ENCODE measurements at regions not wholly inside any gene's neighbourhood (a gene's known extent, or its start where the extent isn't known, plus 50 kb on each side); places are given as distances from the start of the nearest gene placed in this dataset.
"Not testable (repeated sequence)": the region's sequence is repeated elsewhere in the genome, so short reads cannot be mapped to it uniquely, and the experiment has no call there.

- Mint-ChIP-seq H3K36me3 (no peaks in the 10 kb centered on the region), H3K9me3 (no peaks in the 10 kb centered on the region), H3K4me1 (no peaks in the 10 kb centered on the region), H3K27ac (no peak overlapping the region), H3K27me3 (peaks cover 4% of the 10 kb centered on the region), H3K4me3 (no peak overlapping the region)
- DNase-seq (no peak), ATAC-seq (ENCODE audit: low read depth) (no peak)
- POLR2A ChIA-PET = no interaction called here
Measured at GRCh38 chr4:120005527-120005926, 61.1 kb downstream of the MAD2L1 start.

DNA sequence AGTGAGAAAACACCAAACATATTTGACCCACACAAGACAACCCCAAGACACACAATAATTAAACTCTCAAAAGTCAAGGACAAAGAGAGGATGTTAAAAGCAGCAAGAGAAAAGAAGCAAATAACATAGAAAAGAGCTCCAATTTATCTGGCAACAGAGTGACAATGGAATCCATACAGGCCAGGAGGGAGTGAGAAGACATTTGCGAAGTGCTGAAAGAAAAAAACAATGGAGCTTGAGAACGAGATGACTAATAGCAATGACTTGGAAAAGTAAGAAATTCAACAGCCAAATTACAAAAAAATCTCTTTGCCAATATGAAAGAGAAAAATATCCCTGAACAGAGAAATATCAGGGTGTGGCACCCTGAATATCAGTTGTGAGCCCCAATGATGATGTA lies 61.6 kb downstream of the MAD2L1 start:
- ATAC-seq (ENCODE audit: low read depth) = no peak
- Mint-ChIP-seq H3K36me3 (no peaks in the 10 kb centered on the region), H3K4me1 (no peaks in the 10 kb centered on the region), H3K27me3 (peaks cover 4% of the 10 kb centered on the region), H3K4me3 (no peak overlapping the region), H3K9me3 (no peaks in the 10 kb centered on the region), H3K27ac (no peak overlapping the region)
- DNase-seq = no peak
- POLR2A ChIA-PET = no interaction called here

DNA sequence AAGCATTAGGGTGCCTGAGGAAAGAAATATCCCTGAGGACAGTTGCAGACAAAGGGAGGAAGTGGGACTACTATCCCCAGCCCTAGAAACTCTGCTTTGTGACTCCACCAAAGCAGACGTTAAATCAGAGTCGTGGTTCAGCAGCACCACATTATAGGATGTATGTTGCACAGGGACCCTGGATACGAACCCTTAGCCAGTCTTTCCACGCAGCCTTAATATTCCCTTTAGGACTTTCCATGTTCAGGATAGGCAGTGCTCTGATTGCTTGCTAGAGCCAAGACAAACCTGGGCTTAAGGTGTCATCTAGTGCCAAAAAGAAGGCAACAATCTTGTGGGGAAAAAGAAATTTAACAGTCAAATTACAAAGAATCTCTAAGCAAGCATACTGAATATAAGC lies 62.6 kb downstream of the MAD2L1 start:
- Mint-ChIP-seq H3K36me3 (no peaks in the 10 kb centered on the region), H3K4me3 (no peak overlapping the region), H3K4me1 (no peaks in the 10 kb centered on the region), H3K9me3 (no peaks in the 10 kb centered on the region), H3K27me3 (peaks cover 3% of the 10 kb centered on the region), H3K27ac (no peak overlapping the region)
- POLR2A ChIA-PET = no interaction called here
- DNase-seq (no peak), ATAC-seq (ENCODE audit: low read depth) (no peak)

GRCh38 chr4:120003193-120003592 lies 63.5 kb downstream of the MAD2L1 start:
- Mint-ChIP-seq H3K9me3 (no peaks in the 10 kb centered on the region), H3K4me1 (no peaks in the 10 kb centered on the region), H3K27me3 (peaks cover 3% of the 10 kb centered on the region), H3K4me3 (no peak overlapping the region), H3K27ac (no peak overlapping the region), H3K36me3 (no peaks in the 10 kb centered on the region)
- POLR2A ChIA-PET = no interaction called here
- ATAC-seq (ENCODE audit: low read depth) (no peak), DNase-seq (no peak)

DNA sequence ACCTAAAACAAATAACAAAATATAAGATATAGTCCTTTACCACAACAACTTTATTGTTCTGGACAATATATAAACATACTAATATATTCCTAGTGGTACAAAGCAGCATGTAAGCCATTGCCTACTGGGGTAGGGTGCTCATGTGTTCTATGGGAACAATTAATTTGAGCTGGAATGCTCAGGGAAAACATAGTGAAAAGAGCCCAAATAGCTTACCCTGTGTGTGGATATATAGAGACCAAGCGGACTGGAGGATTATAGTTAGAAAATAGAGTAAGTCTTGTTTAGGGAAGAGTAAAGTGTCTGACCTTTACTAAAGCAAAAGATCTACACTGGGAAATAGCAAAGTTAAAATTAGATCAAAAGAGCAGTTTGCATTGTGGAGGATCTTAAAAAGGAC lies 64.8 kb downstream of the MAD2L1 start:
- H3K27me3 Mint-ChIP-seq = peaks cover 3% of the 10 kb centered on the region
- no peak overlapping the region for H3K4me3 Mint-ChIP-seq
- no peaks in the 10 kb centered on the region for H3K4me1 Mint-ChIP-seq
- H3K9me3 Mint-ChIP-seq = no peaks in the 10 kb centered on the region
- POLR2A ChIA-PET = no interaction called here
- H3K36me3 Mint-ChIP-seq = no peaks in the 10 kb centered on the region
- H3K27ac Mint-ChIP-seq = no peak overlapping the region
- ATAC-seq (ENCODE audit: low read depth) (no peak), DNase-seq (no peak)

GRCh38 chr4:120000591-120001296 lies 65.9 kb downstream of the MAD2L1 start:
- Mint-ChIP-seq H3K27me3 (peaks cover 3% of the 10 kb centered on the region), H3K27ac (no peak overlapping the region), H3K4me3 (no peak overlapping the region), H3K9me3 (no peaks in the 10 kb centered on the region), H3K36me3 (no peaks in the 10 kb centered on the region), H3K4me1 (no peaks in the 10 kb centered on the region)
- DNase-seq (no peak), ATAC-seq (ENCODE audit: low read depth) (no peak)
- POLR2A ChIA-PET = no interaction called here

DNA sequence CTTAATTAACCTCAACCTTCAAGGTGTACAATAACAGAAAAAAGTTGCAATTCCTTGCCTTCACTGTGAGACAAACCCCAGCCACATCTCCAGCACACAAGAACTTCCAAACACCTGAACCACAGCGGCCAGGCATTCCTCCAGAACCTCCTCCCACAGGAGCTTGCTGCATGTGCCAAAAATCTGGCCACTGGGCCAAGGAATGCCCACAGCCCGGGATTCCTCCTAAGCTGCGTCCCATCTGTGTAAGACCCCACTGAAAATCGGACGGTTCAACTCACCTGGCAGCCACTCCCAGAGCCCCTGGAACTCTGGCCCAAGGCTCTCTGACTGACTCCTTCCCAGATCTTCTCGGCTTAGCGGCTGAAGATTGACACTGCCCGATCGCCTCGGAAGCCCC lies 70.6 kb downstream of the MAD2L1 start:
- H3K27me3 Mint-ChIP-seq; H3K36me3 Mint-ChIP-seq; H3K27ac Mint-ChIP-seq; H3K4me1 Mint-ChIP-seq; DNase-seq; H3K9me3 Mint-ChIP-seq; ATAC-seq (ENCODE audit: low read depth); POLR2A ChIA-PET; H3K4me3 Mint-ChIP-seq: not testable (repeated sequence)

DNA sequence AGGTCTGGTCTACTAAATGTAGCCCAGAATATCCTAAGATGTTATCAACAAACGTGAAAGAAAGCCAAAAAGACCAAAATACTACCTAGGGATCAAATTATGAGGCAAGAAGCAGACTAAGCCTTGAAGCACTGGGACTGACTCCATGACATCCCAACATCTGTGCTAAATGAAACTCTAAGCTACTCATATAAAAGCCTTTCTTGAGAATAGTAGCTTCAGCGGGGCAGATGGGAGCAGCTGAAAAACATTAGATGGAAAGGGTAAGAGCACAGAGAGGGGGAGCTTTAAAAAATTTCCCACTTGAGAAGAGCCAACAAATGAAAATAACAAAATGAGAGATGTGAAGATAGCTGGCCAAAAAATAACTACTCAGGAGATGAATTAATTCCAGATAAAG lies 81.7 kb downstream of the MAD2L1 start:
- no peaks in the 10 kb centered on the region for H3K9me3 Mint-ChIP-seq
- POLR2A ChIA-PET = no interaction called here
- no peaks in the 10 kb centered on the region for H3K27me3 Mint-ChIP-seq
- DNase-seq (no peak), ATAC-seq (ENCODE audit: low read depth) (no peak)
- H3K4me3 Mint-ChIP-seq = no peak overlapping the region
- H3K4me1 Mint-ChIP-seq = no peaks in the 10 kb centered on the region
- no peak overlapping the region for H3K27ac Mint-ChIP-seq
- H3K36me3 Mint-ChIP-seq = no peaks in the 10 kb centered on the region

GRCh38 chr4:119982756-119983155 lies 83.9 kb downstream of the MAD2L1 start:
- DNase-seq = no peak
- POLR2A ChIA-PET = no interaction called here
- no peak for ATAC-seq (ENCODE audit: low read depth)
- no peak overlapping the region for H3K27ac Mint-ChIP-seq
- H3K9me3 Mint-ChIP-seq = no peaks in the 10 kb centered on the region
- H3K4me1 Mint-ChIP-seq = no peaks in the 10 kb centered on the region
- no peaks in the 10 kb centered on the region for H3K27me3 Mint-ChIP-seq
- H3K4me3 Mint-ChIP-seq = no peak overlapping the region
- no peaks in the 10 kb centered on the region for H3K36me3 Mint-ChIP-seq

DNA sequence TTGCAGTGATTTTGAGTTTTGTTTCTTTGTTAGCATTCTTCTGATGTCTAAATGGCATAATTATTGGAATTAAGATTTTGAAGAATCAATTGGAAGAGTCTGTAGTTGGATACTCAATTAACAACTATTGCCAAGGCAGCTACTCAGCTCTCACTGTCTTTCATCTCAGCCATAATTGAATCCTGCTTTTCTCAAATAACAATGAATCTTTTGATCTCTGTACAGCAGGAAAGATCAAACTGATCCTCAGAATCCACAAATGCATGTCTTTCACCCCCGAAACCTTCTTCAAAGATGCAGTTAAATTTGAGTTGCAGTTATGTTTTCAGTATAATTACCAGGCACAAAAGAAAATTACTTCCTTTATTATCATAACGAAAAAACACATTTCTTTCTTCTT lies 86.2 kb downstream of the MAD2L1 start:
- Mint-ChIP-seq H3K4me3 (no peak overlapping the region), H3K4me1 (no peaks in the 10 kb centered on the region)
- ATAC-seq (ENCODE audit: low read depth) = no peak

DNA sequence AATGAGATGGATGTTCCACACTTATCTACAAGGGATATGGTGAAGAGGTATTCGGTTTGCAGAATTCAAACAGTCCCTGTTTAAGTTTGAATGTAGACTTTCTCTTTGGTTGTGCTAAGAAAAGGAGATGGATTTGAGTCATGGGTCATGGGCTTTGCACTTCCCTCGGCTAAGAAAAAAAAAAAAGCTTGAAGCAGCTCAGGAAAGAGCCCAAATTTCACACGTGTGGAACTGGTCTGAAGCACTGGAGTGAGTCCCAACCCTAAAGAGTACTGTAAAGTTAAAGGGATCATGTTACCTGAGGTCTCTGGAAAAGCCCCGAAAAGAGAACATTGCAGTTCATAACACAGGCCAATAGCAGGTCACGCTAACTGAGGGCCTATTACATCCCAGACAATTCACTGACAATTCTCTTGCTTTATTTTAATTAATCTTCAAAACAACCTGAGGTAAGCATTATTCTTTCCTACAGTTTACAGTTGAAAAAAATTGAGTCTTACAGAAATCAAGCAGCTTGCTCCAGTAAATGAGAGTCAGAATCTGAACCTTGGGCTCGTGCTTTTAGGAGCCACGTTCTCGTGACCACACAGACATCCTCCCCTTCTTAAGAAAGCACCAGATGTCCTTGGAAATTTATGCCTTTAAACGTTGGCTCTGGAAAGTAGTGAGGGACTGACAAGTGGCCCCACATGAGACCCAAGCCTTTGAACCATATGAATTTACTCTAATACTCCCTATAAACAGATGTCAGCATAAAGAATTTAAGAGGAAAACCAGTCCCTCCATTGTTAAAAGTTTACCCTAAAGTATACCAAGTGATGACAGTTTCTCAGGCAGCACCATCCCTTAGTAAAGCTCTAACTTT lies 89.3 kb downstream of the MAD2L1 start:
- no peaks in the 10 kb centered on the region for H3K36me3 Mint-ChIP-seq
- H3K27ac Mint-ChIP-seq = no peak overlapping the region
- ATAC-seq (ENCODE audit: low read depth) (no peak), DNase-seq (no peak)
- H3K9me3 Mint-ChIP-seq = no peaks in the 10 kb centered on the region
- peaks cover 6% of the 10 kb centered on the region for H3K27me3 Mint-ChIP-seq
- POLR2A ChIA-PET = no interaction called here
- H3K4me1 Mint-ChIP-seq = peaks cover 3% of the 10 kb centered on the region
- H3K4me3 Mint-ChIP-seq = no peak overlapping the region

More for the DNA sequence above, 86.2 kb downstream of the MAD2L1 start:
- Mint-ChIP-seq H3K27me3 (peaks cover 6% of the 10 kb centered on the region), H3K27ac (no peak overlapping the region), H3K9me3 (no peaks in the 10 kb centered on the region), H3K36me3 (no peaks in the 10 kb centered on the region)
- POLR2A ChIA-PET = no interaction called here
- no peak for DNase-seq

- DNase-seq = no peak
- Mint-ChIP-seq H3K4me1 (peaks cover 3% of the 10 kb centered on the region), H3K4me3 (no peak overlapping the region), H3K27ac (no peak overlapping the region), H3K9me3 (no peaks in the 10 kb centered on the region), H3K27me3 (no peaks in the 10 kb centered on the region), H3K36me3 (no peaks in the 10 kb centered on the region)
- no peak for ATAC-seq (ENCODE audit: low read depth)
- POLR2A ChIA-PET = no interaction called here
Measured at GRCh38 chr4:119971431-119972084, 95.1 kb downstream of the MAD2L1 start.

DNA sequence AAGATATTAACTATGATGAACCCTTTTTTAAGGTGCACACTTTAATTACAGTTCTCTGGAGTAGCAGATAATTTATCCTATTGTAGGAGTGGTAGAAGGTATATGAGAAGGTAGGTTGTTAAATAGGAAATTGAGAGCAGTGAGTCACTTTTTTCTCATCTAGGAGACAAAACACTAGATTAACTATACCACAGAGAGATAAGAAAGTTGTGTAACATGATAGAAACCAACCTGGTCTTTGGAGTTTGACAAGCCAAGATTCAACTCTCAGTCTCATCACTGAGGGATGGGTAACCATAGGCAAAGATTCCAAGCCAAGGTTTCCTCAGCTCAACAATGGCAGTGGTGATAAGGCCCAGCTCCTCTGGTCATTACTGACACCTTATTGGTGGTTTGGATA lies 104.0 kb downstream of the MAD2L1 start:
- Mint-ChIP-seq H3K36me3 (no peaks in the 10 kb centered on the region), H3K27me3 (peaks cover 2% of the 10 kb centered on the region), H3K9me3 (no peaks in the 10 kb centered on the region), H3K27ac (no peak overlapping the region), H3K4me3 (no peak overlapping the region), H3K4me1 (peaks cover 2% of the 10 kb centered on the region)
- POLR2A ChIA-PET = no interaction called here
- DNase-seq = no peak
- ATAC-seq (ENCODE audit: low read depth) = no peak

DNA sequence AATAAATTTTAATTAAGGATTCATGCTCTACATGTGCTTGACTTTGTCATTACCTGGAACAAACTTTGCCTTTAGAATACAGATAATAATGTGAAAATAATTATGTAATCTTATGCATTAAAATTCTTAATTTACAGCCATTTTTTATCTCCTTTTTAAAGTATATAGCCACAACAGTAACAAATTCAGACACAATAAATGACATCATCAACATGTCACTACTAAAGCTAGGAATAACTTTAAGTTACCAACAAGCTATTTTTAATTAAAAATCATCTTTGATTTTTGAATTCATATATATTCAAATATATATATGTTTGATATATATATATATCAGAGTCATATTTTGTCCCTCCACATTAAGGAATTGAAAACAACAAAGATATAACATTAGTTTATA lies 107.7 kb downstream of the MAD2L1 start:
- ATAC-seq (ENCODE audit: low read depth) = no peak
- no peaks in the 10 kb centered on the region for H3K27me3 Mint-ChIP-seq
- H3K4me3 Mint-ChIP-seq = no peak overlapping the region
- DNase-seq = no peak
- POLR2A ChIA-PET = no interaction called here
- H3K36me3 Mint-ChIP-seq = no peaks in the 10 kb centered on the region
- no peak overlapping the region for H3K27ac Mint-ChIP-seq
- H3K4me1 Mint-ChIP-seq = peaks cover 2% of the 10 kb centered on the region
- peaks cover 5% of the 10 kb centered on the region for H3K9me3 Mint-ChIP-seq

Data from activated naive CD8-positive, alpha-beta T cell treated with anti-CD3 and anti-CD28 coated beads, Interleukin-2, amount 10 ng/mL, durations not matched to agents 7 days and 5 days (primary cell).